ENCODE measurements at regions not wholly inside any gene's neighbourhood (a gene's known extent, or its start where the extent isn't known, plus 50 kb on each side); places are given as distances from the start of the nearest gene placed in this dataset.

- TF ChIP-seq, protein P1, sequence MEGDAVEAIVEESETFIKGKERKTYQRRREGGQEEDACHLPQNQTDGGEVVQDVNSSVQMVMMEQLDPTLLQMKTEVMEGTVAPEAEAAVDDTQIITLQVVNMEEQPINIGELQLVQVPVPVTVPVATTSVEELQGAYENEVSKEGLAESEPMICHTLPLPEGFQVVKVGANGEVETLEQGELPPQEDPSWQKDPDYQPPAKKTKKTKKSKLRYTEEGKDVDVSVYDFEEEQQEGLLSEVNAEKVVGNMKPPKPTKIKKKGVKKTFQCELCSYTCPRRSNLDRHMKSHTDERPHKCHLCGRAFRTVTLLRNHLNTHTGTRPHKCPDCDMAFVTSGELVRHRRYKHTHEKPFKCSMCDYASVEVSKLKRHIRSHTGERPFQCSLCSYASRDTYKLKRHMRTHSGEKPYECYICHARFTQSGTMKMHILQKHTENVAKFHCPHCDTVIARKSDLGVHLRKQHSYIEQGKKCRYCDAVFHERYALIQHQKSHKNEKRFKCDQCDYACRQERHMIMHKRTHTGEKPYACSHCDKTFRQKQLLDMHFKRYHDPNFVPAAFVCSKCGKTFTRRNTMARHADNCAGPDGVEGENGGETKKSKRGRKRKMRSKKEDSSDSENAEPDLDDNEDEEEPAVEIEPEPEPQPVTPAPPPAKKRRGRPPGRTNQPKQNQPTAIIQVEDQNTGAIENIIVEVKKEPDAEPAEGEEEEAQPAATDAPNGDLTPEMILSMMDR (IDR thresholded peaks at IDR 0.05; ENCODE audit: insufficient read depth, low read length, poor library complexity, severe bottlenecking): no peak
- TF ChIP-seq EZH2phosphoT487 (conservative IDR thresholded peaks at IDR 0.05; ENCODE audit: low read length): no peak
Measured at GRCh38 chrX:65602221-65602560, 65.3 kb upstream of the MSN start.
